ENCODE measurements at regions not wholly inside any gene's neighbourhood (a gene's known extent, or its start where the extent isn't known, plus 50 kb on each side); places are given as distances from the start of the nearest gene placed in this dataset.

DNA sequence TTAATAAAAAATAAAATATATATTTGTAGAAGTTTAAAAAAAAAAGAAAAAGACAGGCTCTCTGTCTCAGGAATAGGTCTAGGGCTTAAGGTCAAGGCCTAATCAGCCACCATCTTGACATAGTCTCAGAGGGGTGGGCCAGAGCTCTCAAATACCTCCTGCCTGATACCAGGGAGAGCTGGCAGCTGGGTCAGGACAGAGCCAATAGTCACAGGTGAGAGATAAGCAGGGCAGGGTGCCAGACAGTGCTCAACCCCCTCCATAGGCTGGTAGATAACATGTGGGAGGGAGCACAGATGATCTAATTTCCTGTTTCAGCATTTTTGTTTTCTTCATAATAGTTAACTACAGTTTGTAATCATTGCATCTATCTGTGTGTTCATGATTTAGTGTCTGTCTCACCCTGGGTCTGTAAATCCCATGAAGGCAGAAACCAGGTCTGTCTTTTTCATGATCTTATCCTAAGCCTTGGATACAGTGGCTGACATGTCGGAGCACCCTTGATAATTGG, 152.0 kb upstream of the GRIK3 start:
- TF ChIP-seq EP300 (IDR thresholded peaks at IDR 0.05; ENCODE audit: borderline replicate concordance in 1 of 2, low read depth in 1 of 2, low read length in 1 of 2) (peak in 1 of 2 experiments; percentile 26; a peak in 1 of 4 replicates), MXI1 (IDR thresholded peaks at IDR 0.05; ENCODE audit: low read depth, low read length) (no peak), RCOR1 (IDR thresholded peaks at IDR 0.05; ENCODE audit: low read length) (peak; percentile 38; the same call in 1 of the 2 replicates), POLR2AphosphoS5 (IDR thresholded peaks at IDR 0.05; ENCODE audit: low read depth, low read length) (no peak), GATA2 (CRISPR knock-in tag; IDR thresholded peaks at IDR 0.05) (peak; percentile 76)
- no peaks in the 10 kb centered on the region for H3K9me2 ChIP-seq
- ChIA-PET POLR2A (no interaction called here), CTCF (interaction anchor here (1.3 kb wide), 1 partner anchor 481 kb away, joined by 3 read pairs; no protein-coding TSS in a partner anchor)
- peak; percentile 38 for DNase-seq
- no peak overlapping the region for H3K4me2 ChIP-seq
- H3K4me1 ChIP-seq (ENCODE audit: control insufficient read depth in 1 of 2, insufficient read depth in 2 of 2, low read depth in 1 of 2, low read length in 1 of 2) = peaks cover 0 to 8% of the 10 kb centered on the region in 2 experiments; a peak in 2 of 4 replicates
- no peaks in the 10 kb centered on the region for H3K36me3 ChIP-seq (replicated peaks in 1 of 2; ENCODE audit: control insufficient read depth in 1 of 2, insufficient read depth in 2 of 2, low read length in 1 of 2)
- WGBS (ENCODE audit: low lambda C conversion rate) = 24% methylated on average over 1 of the region's 1 CpG
- no peak overlapping the region for H3K4me3 ChIP-seq (ENCODE audit: low read depth in 2 of 2, low read length in 1 of 2)
- no peaks in the 10 kb centered on the region for H3K9me3 ChIP-seq
- no peaks in the 10 kb centered on the region for H4K20me1 ChIP-seq (ENCODE audit: insufficient read depth)
- no peaks in the 10 kb centered on the region for H3F3A ChIP-seq (replicated peaks; ENCODE audit: insufficient read depth)
- no peak overlapping the region; a peak in 1 of 4 replicates for H3K27ac ChIP-seq (ENCODE audit: low read depth in 2 of 2, low read length in 1 of 2)
- H2AFZ ChIP-seq (ENCODE audit: low read depth) = no peak overlapping the region
- H3K79me2 ChIP-seq (ENCODE audit: insufficient read depth) = no peaks in the 10 kb centered on the region
- H3K27me3 ChIP-seq (ENCODE audit: insufficient read depth) = no peaks in the 10 kb centered on the region
- no peak overlapping the region for H3K9ac ChIP-seq

- Histone ChIP-seq H3K9me3 (no peaks in the 10 kb centered on the region), H2AFZ (ENCODE audit: low read depth) (no peak overlapping the region), H3K27me3 (ENCODE audit: insufficient read depth) (no peaks in the 10 kb centered on the region), H3K4me2 (no peak overlapping the region), H3K4me1 (ENCODE audit: control insufficient read depth in 1 of 2, insufficient read depth in 2 of 2, low read depth in 1 of 2, low read length in 1 of 2) (peaks cover 0 to 8% of the 10 kb centered on the region in 2 experiments; a peak in 2 of 4 replicates), H3K27ac (ENCODE audit: low read depth in 2 of 2, low read length in 1 of 2) (no peak overlapping the region), H3K36me3 (replicated peaks in 1 of 2; ENCODE audit: control insufficient read depth in 1 of 2, insufficient read depth in 2 of 2, low read length in 1 of 2) (no peaks in the 10 kb centered on the region), H4K20me1 (ENCODE audit: insufficient read depth) (no peaks in the 10 kb centered on the region), H3K9ac (no peak overlapping the region), H3K4me3 (ENCODE audit: low read depth in 2 of 2, low read length in 1 of 2) (no peak overlapping the region), H3K9me2 (no peaks in the 10 kb centered on the region), H3F3A (replicated peaks; ENCODE audit: insufficient read depth) (no peaks in the 10 kb centered on the region), H3K79me2 (ENCODE audit: insufficient read depth) (no peaks in the 10 kb centered on the region)
- 5% methylated on average over 3 of the region's 3 CpGs for WGBS (ENCODE audit: low lambda C conversion rate)
- TF ChIP-seq RFX5 (IDR thresholded peaks at IDR 0.05; ENCODE audit: low read length) = no peak
- no peak for TF ChIP-seq EZH2phosphoT487 (IDR thresholded peaks at IDR 0.05; ENCODE audit: borderline replicate concordance, low read depth)
- no peak for TF ChIP-seq NRF1 (IDR thresholded peaks at IDR 0.05; ENCODE audit: low read depth, low read length)
- TF ChIP-seq, protein P1, sequence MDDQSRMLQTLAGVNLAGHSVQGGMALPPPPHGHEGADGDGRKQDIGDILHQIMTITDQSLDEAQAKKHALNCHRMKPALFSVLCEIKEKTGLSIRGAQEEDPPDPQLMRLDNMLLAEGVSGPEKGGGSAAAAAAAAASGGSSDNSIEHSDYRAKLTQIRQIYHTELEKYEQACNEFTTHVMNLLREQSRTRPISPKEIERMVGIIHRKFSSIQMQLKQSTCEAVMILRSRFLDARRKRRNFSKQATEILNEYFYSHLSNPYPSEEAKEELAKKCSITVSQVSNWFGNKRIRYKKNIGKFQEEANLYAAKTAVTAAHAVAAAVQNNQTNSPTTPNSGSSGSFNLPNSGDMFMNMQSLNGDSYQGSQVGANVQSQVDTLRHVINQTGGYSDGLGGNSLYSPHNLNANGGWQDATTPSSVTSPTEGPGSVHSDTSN (IDR thresholded peaks at IDR 0.05) = no peak
- TF ChIP-seq NFIC (IDR thresholded peaks at IDR 0.05; ENCODE audit: borderline replicate concordance) = no peak
- TF ChIP-seq, protein P2, sequence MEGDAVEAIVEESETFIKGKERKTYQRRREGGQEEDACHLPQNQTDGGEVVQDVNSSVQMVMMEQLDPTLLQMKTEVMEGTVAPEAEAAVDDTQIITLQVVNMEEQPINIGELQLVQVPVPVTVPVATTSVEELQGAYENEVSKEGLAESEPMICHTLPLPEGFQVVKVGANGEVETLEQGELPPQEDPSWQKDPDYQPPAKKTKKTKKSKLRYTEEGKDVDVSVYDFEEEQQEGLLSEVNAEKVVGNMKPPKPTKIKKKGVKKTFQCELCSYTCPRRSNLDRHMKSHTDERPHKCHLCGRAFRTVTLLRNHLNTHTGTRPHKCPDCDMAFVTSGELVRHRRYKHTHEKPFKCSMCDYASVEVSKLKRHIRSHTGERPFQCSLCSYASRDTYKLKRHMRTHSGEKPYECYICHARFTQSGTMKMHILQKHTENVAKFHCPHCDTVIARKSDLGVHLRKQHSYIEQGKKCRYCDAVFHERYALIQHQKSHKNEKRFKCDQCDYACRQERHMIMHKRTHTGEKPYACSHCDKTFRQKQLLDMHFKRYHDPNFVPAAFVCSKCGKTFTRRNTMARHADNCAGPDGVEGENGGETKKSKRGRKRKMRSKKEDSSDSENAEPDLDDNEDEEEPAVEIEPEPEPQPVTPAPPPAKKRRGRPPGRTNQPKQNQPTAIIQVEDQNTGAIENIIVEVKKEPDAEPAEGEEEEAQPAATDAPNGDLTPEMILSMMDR (IDR thresholded peaks at IDR 0.05) = no peak
- no peak for TF ChIP-seq RAD21 (IDR thresholded peaks at IDR 0.05; ENCODE audit: low read length)
- no peak for TF ChIP-seq MXI1 (IDR thresholded peaks at IDR 0.05; ENCODE audit: low read depth, low read length)
- no peak for TF ChIP-seq JUND (IDR thresholded peaks at IDR 0.05)
- TF ChIP-seq POLR2AphosphoS5 (IDR thresholded peaks at IDR 0.05; ENCODE audit: low read depth, low read length) = no peak
- no peak for TF ChIP-seq SMC3 (IDR thresholded peaks at IDR 0.05; ENCODE audit: low read depth, low read length)
- TF ChIP-seq YY1 (IDR thresholded peaks at IDR 0.05; ENCODE audit: low read depth) = no peak
- DNase-seq = no peak
- ChIA-PET POLR2A (no interaction called here), CTCF (interaction anchor here (1.4 kb wide), 1 partner anchor 12 kb away, joined by 6 read pairs; no protein-coding TSS in a partner anchor)
Observed at GRCh38 chr1:37189111-37189510, 154.8 kb upstream of the GRIK3 start.

All from SK-N-SH (cell line).